Bone marrow (tissue), 2 donors: ENCODE measurements at regions not wholly inside any gene's neighbourhood (a gene's known extent, or its start where the extent isn't known, plus 50 kb on each side); places are given as distances from the start of the nearest gene placed in this dataset.
A peak's percentile ranks its signal among the peaks of the same experiment; 100 is the strongest.

Experiments
- DNase-seq, 2 donors: peaks; one replicate each; lab custom pipeline; 2025; lab: John Stamatoyannopoulos, UW

DNA sequence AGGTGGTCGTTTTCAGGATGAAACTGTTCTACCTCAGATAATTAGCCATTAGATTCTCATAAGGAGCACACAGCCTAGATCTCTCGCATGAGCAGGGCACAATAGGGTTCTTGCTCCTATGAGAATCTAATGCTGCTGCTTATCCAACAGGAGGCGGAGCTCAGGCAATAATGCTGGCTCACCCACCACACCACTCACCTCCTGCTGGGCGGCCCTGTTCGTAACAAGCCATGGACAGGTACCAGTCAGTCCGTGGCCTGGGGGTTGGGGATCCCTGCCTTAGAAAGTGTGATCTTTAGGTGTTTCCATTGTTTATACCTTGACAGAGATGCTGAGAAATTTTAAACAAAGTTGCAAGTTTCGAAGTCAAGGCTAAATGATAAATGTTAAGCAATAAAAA is 344.6 kb upstream of the HTR2A start:
- no peak for DNase-seq

DNA sequence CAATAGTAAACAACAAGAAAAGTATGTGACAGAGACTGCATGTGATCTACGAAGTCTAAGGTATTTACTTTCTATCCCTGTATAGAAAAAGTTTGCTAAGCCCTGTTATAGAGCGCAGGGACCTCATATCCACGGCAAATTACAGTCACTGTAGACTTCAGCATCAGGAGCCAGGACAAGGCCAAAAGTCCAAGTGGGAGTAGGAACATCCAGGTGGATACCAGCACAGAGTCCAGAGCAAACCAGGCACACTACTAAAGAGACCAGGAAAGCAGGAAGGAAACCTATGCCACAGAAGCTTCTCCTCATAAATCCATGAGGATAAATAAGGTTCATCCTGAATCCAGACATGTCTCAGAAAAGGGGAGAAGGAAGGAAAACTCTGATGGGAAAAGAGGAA is 342.2 kb upstream of the HTR2A start:
- no peak for DNase-seq

DNA sequence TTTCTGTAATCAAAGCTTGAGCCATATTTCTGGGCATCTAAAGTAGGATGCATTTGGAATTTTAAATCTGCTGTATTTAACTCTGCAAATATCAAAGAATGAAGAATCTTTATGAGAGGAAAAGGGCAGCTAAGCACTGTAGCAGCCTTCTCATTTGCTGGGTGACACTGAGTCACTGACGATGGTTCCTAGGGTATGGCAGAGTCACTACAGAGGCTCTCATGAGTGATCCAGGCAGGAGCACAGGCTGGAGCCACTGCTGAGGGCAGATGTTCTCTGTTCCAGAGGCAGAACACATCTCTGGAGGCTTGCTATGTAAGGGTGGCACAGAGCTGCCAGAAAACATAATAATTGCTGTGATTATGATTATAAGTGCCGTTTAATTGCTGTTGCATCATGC is 340.7 kb upstream of the HTR2A start:
- DNase-seq: no peak

DNA sequence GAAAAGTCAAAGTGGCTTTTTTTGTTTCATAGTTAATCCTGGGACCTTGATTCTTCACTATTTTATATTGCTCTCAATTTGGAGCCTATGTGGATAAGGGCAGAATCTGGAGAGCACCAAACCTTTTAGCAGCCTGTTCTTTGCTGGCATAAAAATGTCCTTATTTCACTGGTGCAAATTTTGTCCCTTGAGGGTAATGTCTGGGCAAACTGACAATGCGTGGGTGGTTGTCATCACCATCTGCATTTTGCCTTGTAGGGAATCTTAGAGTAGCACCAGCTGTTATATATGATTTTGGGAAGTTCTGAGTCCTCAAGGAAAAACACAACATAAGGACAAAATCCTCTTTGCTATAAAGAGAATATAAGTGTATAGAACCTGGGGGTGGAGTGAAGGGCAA is 336.9 kb upstream of the HTR2A start:
- DNase-seq: no peak

DNA sequence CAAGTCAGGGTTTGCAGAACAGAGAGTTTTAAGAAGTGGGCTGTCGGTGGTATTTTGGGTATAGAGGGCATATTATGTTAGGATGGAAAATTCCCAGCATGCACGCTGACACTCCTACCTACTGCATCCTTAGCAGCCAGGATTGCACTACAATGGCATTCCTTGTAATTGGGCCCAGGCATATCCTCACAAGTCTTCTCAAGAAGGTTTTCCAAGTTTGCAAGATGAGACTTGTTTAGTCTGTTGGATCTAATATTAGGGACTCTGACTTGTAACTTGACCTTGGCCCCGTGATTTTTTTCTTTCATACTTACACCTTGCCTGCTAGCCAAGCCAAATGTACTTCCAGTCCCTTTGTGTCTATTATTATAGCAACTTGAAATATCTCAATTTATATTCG is 335.7 kb upstream of the HTR2A start:
- DNase-seq: no peak

DNA sequence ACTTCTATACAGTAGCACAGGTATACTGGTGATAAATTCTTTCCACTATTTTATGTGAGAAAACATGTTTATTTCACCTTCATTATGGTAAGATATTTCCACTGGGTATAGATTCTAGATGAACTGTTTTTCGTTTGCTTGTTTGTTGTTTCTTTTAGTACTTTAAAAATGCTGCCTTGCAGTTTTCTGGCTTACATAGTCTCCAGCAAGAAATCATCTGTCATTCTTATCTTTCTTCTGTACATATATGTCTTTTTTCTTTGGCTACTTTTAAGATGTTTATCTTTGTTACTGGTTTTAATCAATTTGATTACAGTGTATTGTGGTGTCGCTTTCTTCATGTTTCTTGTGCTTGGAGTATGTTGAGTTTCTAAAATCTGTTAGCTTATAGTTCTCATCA is 333.3 kb upstream of the HTR2A start:
- no peak for DNase-seq

DNA sequence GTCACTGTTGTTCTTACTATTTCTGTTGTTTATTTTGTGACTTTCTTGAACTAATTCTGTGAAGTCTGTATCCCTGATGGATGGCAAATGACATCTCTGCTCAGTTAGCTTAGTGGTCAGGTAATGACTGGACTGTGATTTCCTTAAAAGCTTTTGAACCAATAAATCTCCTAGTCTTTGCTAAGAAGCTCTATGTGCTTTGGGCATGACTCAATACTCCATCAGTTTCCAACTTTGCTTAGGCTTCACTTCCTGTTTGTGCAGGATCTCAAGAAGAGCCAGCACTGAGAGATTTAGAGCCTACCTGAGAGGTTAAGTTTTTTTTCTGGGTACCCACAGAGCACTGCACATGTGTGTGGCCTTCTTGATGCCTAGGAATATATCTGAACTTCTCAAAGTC is 329.7 kb upstream of the HTR2A start:
- no peak for DNase-seq

DNA sequence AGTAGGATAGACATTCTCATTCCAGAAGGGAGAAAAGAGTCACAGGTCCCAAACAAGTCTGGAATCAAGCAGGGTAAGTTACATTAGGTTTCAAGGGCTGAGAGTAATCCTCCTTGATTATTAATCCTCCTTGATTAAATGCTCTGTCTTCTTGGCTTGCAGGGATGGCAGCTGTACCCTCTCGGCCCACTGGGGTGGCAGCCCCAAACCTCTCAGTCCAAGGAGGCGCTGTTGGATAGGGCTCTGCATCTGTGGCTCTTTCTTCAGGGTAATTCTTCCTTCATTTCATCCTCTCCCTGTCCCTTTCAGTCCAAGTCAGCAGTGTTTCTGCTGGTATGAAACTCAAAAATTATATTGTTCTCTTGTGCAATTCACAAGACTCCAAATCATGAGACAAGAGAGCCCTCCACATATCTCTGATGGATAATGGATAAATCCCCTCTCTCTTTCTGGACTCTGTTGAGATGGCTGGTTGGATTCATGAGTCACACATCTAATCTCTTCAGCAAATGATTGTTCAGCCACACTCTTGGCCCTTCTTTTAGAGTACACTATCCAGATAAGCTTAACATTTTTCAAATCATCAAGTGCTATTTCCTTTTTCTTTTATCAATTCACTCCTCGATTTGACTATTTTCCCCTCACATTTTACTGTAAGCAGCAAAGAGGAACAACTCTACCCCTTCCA is 323.7 kb upstream of the HTR2A start:
- DNase-seq: no peak

DNA sequence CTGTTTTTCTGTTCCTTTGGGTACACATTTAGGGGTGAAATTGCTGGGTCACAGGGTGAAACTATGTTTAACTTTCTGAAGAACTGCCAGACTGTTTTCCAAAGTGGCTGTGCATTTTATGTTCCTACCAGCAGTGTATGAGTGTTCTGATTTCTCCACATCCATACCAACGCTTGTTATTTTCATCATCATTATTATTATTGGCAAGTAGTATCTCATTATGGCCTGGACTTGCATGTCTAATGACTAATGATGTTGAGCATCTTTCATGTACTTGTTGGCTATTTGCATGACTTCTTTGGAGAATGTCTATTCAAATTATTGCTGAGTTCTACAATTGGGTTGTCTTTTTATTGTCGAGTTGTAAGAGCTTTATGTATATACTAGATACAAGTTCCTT is 321.8 kb upstream of the HTR2A start:
- no peak for DNase-seq

DNA sequence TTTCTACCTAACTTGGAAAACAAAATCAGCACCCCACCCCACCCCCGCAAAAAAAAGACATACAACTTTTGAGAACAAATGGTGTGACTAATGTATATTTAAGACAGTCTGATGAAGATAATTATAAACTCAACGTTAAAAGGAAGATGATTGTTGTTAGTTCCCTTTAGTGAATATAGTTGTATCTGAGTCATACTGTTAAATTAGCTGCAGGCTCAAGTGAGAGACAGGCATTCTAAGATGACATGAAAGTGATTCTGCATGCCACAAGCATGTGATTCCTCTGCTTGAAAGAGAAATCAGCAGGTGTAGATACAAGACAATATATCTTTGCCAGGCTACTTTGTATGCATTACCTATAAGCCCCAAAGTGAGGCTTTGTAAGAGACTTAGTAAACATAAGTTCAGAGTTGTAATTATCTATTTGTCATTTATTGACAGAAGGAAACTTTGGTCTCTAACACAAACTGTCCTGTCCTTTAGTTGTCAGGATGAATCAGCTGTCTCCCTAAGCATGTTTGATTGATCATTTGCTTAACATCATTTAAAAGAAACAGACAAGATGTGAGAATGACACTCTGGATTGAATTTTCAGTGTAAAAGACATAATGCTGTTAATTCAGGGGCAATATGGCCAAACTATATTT is 319.4 kb upstream of the HTR2A start:
- DNase-seq: no peak

DNA sequence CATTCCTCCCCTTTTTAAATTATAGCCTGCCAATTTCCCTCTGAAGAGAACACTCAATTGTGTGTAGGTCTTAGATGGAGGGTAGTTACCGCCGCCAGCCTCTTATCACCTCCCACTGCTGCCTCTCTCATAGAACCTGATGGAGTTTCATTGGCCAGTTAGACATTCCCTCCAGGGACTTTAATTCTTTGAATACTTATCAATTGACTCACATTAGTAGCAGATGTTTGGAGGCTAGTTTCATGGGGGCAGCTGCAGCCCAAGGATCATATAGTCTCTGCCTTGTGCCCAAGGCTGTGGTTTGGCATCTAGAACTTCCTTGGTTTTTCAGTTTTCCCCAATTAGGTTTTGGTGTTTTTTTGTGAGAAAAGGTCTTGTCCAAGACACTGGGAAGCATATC is 318.9 kb upstream of the HTR2A start:
- no peak for DNase-seq

DNA sequence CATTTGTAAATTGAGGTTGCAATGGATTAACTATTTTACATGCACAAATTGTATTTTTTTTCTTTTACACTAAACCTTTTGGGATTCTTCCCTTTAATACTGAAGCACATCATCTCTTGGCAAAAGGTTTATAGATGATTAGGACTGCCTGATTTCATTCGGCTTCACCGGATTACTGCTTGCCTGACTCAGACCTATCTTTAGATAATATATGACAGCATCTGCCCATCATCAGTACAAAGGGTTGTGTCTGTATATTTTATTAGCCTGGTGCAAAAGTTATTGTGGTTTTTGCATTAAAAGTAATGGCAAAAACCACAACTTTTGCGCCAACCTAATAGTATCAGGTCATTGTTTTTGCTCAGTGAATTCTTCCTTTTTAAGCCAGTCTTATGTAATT is 316.2 kb upstream of the HTR2A start:
- no peak for DNase-seq

DNA sequence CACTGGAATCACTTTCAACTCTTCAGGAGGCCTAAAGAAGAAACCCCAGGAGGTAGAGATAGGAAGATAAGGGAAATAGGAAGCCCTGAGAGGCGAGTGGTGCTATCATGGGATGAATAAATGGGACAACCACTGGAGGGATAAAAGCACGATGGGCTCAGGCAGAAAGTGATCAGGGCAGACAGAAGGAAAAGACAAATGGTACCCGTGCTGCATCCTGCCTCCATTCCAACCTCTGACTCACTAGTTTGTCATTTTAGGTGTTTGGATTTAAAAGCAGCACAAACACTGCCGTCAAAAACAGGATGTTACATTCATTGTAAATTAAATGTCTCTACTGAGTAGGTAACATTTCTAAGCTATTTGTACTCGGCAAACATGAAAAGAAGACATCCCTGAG is 314.3 kb upstream of the HTR2A start:
- no peak for DNase-seq

DNA sequence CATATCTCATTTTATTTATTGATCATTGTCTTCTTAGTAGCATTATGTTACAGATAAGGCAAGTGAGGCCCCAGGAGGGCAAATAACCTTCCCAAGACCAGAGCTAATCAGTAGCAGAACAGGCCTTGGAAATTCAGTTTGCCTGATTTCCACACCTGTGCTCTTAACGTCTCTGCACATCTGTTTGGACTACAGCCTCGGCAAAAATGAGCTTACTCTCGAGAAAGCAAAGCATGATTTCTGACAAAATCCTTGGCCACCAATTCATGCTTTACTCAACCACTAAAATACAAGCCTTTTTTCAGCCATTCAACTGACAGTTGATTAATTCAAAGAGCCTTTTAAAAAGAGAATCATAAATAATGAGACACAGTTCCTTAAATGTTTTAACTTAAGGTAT is 309.3 kb upstream of the HTR2A start:
- no peak for DNase-seq

DNA sequence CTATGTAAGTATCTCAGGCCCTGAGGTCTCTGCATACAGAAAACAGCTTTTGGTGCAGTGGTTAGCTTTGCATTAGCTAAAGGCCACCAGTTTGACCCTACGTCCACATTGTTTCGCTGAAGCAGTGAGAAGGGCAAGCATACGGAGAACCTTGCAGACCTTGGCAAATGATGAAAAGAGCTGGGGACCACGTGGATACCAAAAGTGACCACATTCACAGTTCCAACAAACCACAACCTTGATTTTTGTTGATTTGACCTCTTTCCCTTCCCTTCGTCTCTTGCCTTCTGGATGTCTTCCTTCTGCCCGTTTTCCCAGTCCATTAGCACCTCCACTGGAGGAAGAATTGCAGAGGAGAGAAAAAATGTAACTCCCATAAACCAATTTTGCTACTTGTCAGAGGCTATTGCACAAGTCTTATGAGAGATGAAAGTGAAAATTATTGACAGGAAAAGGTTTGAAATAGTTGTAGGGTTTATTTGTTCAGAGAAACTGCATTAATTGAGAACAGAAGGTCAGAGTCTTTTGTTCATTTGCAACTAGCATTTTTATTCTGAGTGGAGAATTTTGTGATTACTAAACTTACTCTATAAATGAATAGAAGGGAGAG is 293.9 kb upstream of the HTR2A start:
- no peak for DNase-seq

DNA sequence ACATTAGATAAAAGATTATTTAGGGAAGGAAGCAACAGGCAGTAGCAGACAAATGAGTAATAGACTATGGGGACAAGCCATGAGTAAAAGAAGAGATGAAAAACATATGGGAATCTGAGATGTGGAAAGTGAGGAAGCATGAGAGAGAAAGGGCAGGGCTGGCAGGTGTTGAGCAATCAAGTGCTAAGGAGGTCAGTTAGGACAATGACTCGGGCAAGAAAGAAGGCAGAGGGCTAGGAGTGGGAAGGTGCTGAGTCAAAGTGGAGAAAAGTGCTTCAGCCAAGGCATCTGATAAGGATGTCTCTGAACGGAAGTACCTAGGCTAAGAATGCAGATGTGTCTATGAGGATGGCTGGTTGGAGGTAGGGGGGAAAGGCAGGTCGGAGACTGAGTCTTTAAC is 291.9 kb upstream of the HTR2A start:
- no peak for DNase-seq

DNA sequence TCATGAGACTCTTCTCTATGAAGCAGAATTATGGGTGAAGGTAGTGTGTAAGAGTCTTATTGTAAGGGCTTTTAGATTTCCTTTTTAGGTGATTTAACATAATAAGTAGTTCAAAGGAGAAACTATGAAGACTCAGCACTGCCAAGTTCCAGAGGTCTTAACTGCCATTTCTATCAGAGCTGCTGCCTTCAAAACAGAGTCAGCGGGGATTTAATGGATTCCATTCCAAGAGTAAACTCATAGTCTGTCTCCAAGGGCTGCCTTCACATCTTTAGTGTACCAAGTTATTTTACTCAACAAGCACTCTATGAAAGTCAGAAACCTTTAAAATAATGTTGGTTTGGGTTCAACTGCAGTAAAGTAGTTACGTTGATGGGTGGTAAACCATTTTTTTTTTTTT is 289.6 kb upstream of the HTR2A start:
- no peak for DNase-seq

DNA sequence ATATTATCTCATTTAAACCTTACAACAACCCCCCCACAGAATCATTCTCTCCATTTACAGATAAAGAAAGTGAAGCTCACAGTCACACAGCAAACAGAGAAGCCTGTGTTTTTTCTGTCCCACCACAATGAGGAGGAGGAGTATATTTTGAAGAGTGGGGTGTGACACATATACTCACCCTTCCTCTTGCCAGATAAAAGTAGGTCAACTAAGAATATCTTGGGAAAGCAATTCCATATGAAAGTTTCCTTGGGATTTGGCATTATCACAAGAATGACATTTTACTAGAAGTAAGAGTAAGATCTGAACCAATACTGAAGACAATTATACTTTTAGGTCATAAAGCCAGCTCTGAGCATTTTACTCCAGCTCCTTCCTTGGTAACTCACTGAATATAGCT is 287.5 kb upstream of the HTR2A start:
- DNase-seq: no peak

DNA sequence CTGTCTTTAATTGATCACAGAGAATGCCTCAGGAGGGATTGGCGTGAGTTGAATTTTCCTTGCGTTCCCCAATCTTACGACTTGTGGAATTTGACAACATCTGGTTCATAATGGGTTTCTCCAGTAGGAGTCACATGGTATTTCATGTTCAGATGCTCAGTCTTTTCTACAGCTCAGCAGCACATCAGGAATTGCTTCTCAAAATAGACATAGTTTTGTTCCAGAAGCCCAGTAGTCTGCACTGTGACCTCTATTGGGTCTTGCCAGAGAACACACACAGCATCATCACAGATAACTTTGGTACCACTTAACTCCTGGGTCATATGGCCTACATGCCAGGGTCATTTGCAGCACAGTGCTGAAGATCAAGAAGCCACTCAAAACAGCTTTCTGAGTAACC is 282.5 kb upstream of the HTR2A start:
- DNase-seq: no peak

DNA sequence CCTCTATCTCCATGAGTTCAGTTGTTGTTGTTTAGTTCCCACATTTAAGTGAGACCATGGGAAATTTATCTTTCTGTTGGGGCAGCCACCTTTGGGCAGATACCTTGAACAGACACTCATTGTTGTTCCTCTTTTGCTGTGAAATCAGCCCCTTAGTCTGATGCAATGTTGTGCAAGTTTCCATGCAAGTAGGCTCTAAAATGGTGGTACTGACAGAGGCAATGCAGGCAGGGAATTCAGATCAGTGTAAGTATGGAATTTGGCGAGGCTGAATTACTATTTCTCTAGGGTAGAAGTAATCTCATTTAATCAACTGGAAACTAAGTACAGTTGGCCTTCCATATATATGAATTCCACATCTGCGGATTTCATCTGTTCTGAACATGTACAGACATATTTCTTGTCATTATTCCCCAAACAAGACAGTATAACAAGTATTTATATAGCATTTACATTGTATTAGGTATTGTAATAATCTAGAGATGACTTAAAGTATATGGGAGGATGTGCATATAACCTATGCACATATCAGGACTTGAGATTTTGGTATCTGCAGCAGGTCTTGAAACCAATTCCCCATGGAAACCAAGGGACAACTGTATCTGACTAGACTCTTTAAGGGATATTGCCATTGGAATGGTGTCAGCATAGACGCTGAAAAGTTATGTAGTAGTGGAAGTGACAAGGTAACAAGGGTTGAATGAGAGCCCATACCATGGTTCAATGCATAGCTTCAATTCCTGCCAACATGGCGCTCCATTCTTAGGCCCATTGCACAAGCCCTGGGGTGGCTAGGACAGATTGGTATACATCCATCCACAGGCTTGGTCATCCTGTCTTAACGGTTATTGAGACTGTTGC is 281.5 kb upstream of the HTR2A start:
- no peak for DNase-seq

DNA sequence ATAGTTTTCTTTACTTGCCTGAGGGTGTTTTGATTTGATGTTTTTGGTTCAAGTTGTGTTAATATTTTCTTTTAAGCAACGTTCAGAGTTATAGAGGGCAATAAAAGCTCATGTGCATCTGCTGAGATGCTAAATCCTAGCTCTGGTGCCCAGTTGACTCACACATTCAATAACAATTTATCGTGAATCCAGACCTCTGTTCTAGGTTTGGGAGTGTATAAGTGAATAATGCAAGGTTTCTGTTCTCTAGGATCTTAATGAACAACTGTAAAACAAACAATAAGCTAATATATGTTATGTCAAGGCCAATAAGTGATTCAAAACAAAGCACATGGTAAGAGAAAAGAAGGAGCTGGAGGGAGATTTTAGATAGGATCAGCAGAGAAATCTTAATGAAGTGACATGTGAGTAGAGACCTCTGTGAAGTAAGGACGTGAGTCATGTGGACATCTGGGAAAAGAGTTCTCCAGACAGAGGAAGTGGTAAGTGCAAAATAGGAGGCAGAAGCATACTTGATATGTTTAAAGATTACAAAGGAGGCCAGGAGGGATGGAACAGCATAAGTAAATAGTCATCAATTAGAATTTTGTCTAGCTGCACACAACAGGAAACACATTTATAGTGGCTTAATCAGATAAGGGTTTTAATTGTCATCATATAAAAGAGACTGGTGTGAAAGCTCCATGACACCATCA is 278.5 kb upstream of the HTR2A start:
- peak in 1 of 2 donors; percentile 55 for DNase-seq

DNA sequence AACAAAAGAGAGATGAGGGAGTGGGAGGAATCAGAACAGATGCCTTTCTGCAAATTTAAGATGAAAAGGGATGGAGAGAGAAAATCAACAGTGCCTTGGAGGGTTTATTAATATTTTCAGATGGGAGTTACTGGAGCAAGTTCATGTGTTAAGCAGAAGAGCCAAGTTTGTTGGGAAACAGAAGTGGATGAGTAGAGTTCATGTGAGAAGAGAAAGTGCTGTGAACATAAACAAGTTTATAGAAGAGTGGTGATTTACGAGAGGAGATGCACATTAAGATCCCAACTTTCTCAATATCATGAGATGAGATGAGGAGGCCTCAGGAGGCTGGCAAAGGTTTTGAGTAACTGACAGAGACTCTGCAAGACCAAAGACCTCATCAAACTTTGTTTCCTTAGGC is 274.1 kb upstream of the HTR2A start:
- DNase-seq: no peak
